WERI-Rb-1 (cell line): ENCODE measurements at regions not wholly inside any gene's neighbourhood (a gene's known extent, or its start where the extent isn't known, plus 50 kb on each side); places are given as distances from the start of the nearest gene placed in this dataset.

Source experiments
- DNase-seq: peaks from one replicate; pipeline ENCODE4 v3.0.0-alpha.2; 2020
- H3K27ac ChIP-seq: fragments of 250-450 bp; sonication (Bioruptor Pico); 2 replicates; pipeline ENCODE4 v1.5.1; 2020; ENCODE audit warnings: mild to moderate bottlenecking, moderate library complexity
- H3K27me3 ChIP-seq: fragments of 250-450 bp; sonication (Bioruptor Pico); 2 replicates; pipeline ENCODE4 v1.5.1; 2021; ENCODE audit warnings: mild to moderate bottlenecking, low read depth, moderate library complexity; ENCODE audit not compliant: insufficient read depth, severe bottlenecking
- H3K36me3 ChIP-seq: fragments of 250-450 bp; sonication (Bioruptor Pico); 2 replicates; pipeline ENCODE4 v1.5.1; 2020; ENCODE audit warnings: mild to moderate bottlenecking, moderate library complexity
- H3K4me3 ChIP-seq: 2 replicates; pipeline ENCODE4 v1.5.1; 2011; ENCODE audit warnings: low read depth, mild to moderate bottlenecking, control low read depth, low read length
- H3K9me3 ChIP-seq: fragments of 250-450 bp; sonication (Bioruptor Pico); 2 replicates; pipeline ENCODE4 v1.5.1; 2021; ENCODE audit warnings: mild to moderate bottlenecking, moderate library complexity; ENCODE audit not compliant: severe bottlenecking
- CTCF ChIP-seq: IDR thresholded peaks from 2 replicates; pipeline ENCODE4 v1.5.1; 2011; ENCODE audit warnings: low read depth, mild to moderate bottlenecking, control low read depth, inconsistent platforms, low read length

GRCh38 chr18:51639541-51639940, 442.1 kb upstream of the MEX3C start:
- no peaks in the 10 kb centered on the region for H3K36me3 ChIP-seq
- H3K27me3 ChIP-seq: no peaks in the 10 kb centered on the region
- TF ChIP-seq CTCF: no peak
- no peak overlapping the region for H3K4me3 ChIP-seq
- peaks cover 3% of the 10 kb centered on the region for H3K9me3 ChIP-seq
- no peak overlapping the region for H3K27ac ChIP-seq
- DNase-seq: peak; percentile 81

GRCh38 chr18:51643483-51643882, 446.0 kb upstream of the MEX3C start:
- no peaks in the 10 kb centered on the region for H3K36me3 ChIP-seq
- no peaks in the 10 kb centered on the region for H3K9me3 ChIP-seq
- H3K4me3 ChIP-seq: no peak overlapping the region
- peak; percentile 65 for DNase-seq
- no peaks in the 10 kb centered on the region for H3K27me3 ChIP-seq
- peak overlapping the region; percentile 39 for H3K27ac ChIP-seq
- no peak for TF ChIP-seq CTCF

GRCh38 chr18:51645607-51646006, 448.1 kb upstream of the MEX3C start:
- no peaks in the 10 kb centered on the region for H3K27me3 ChIP-seq
- no peak overlapping the region for H3K27ac ChIP-seq
- DNase-seq: no peak
- no peaks in the 10 kb centered on the region for H3K9me3 ChIP-seq
- TF ChIP-seq CTCF: no peak
- H3K36me3 ChIP-seq: no peaks in the 10 kb centered on the region
- no peak overlapping the region for H3K4me3 ChIP-seq

- no peaks in the 10 kb centered on the region for H3K27me3 ChIP-seq
- no peak for TF ChIP-seq CTCF
- DNase-seq: no peak
Observed at GRCh38 chr18:51647346-51647745, 449.9 kb upstream of the MEX3C start.

GRCh38 chr18:51647942-51648341, 450.5 kb upstream of the MEX3C start:
- no peaks in the 10 kb centered on the region for H3K27me3 ChIP-seq
- no peaks in the 10 kb centered on the region for H3K9me3 ChIP-seq
- no peak overlapping the region for H3K27ac ChIP-seq
- no peak for DNase-seq
- no peaks in the 10 kb centered on the region for H3K36me3 ChIP-seq
- no peak overlapping the region for H3K4me3 ChIP-seq
- no peak for TF ChIP-seq CTCF

More at GRCh38 chr18:51647346-51647745, 449.9 kb upstream of the MEX3C start:
- H3K36me3 ChIP-seq: no peaks in the 10 kb centered on the region
- H3K9me3 ChIP-seq: no peaks in the 10 kb centered on the region
- no peak overlapping the region for H3K27ac ChIP-seq
- no peak overlapping the region for H3K4me3 ChIP-seq

GRCh38 chr18:51649796-51650195, 452.3 kb upstream of the MEX3C start:
- H3K4me3 ChIP-seq: no peak overlapping the region
- no peaks in the 10 kb centered on the region for H3K27me3 ChIP-seq
- no peaks in the 10 kb centered on the region for H3K9me3 ChIP-seq
- no peaks in the 10 kb centered on the region for H3K36me3 ChIP-seq
- no peak overlapping the region for H3K27ac ChIP-seq
- DNase-seq: no peak
- no peak for TF ChIP-seq CTCF
